AG09319 (cell line): ENCODE measurements at regions not wholly inside any gene's neighbourhood (a gene's known extent, or its start where the extent isn't known, plus 50 kb on each side); places are given as distances from the start of the nearest gene placed in this dataset.

Source experiments
- DNase-seq: peaks from one replicate; pipeline ENCODE4 v3.0.0-alpha.2; 2010; ENCODE audit warnings: low read depth; ENCODE audit errors: extremely low read depth
- CTCF ChIP-seq: IDR thresholded peaks from 2 replicates; pipeline ENCODE4 v1.5.1; 2011; ENCODE audit warnings: low read depth, mild to moderate bottlenecking, inconsistent platforms, low read length, moderate library complexity

DNA sequence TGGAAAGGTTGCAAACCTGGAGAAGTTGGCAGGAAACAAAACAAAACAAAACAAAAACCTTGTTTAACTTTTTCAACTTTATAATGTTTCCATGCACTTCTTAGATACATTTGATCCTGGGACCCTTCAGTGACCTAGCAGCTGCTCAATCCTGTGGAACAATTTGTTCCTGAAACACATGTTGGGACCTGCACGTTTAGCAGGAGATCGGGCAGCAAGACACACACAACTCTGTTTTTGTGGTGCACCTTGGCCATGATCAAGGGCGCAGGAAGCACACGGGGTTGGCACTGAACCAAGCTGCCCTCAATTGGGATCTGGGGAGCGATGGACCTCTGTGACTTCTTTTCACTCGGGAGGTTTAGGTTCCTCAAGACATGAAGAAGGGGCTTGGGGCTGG, 268.7 kb downstream of the LOXHD1 start:
- no peak for TF ChIP-seq CTCF
- DNase-seq, result no peak

DNA sequence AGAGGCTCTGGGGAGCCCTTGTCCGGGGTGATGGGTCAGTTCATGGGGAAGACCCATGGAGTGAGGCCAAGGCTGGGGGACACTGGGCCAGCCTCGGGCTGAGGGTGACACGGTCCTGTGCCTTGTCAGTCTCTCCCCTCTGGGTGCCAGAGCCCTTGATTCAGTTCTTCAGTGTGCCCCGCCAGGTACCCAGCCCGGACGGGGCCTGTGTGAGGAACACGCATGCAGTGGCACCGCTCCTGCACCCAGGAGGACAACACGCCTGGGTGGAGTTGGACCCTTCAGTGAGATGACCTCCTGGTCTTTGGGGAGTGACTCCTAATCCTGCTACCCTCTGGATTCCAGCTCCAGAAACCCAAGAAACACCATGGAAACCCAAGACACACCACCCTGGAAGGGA, 264.4 kb downstream of the LOXHD1 start:
- TF ChIP-seq CTCF, result no peak
- no peak for DNase-seq

GRCh38 chr18:46393230-46393629, 263.8 kb downstream of the LOXHD1 start:
- DNase-seq, result no peak
- TF ChIP-seq CTCF, result no peak

GRCh38 chr18:46393961-46394360, 263.1 kb downstream of the LOXHD1 start:
- no peak for DNase-seq
- no peak for TF ChIP-seq CTCF

- no peak for DNase-seq
- no peak for TF ChIP-seq CTCF
Observed at GRCh38 chr18:46395795-46396194, 261.2 kb downstream of the LOXHD1 start.

- no peak for TF ChIP-seq CTCF
Observed at GRCh38 chr18:46397174-46397573, 259.8 kb downstream of the LOXHD1 start.

GRCh38 chr18:46398005-46398404, 259.0 kb downstream of the LOXHD1 start:
- no peak for TF ChIP-seq CTCF
- no peak for DNase-seq

More at GRCh38 chr18:46397174-46397573, 259.8 kb downstream of the LOXHD1 start:
- DNase-seq, result no peak
